ENCODE measurements at regions not wholly inside any gene's neighbourhood (a gene's known extent, or its start where the extent isn't known, plus 50 kb on each side); places are given as distances from the start of the nearest gene placed in this dataset.

DNA sequence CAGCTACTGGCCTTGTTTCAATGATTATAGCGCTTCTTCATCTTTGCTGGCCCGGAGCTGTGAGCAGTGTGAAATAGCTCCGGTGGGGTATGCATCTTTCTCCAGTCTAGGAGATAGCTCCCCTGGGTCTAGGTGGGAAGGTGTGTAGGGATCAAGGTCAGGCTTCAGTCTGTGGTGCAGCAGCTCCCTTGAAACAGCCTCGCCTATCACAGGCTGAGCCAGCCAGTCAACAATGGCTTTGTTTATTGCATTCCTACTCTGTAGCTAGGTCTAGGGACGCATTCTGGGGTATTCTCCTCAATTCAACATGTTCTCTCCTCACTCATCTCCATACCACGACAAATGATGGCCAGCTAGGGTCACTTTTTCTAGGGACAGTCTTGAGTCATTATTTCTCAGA lies 646.8 kb upstream of the IGFBP3 start:
- no peaks in the 10 kb centered on the region for H3K36me3 Mint-ChIP-seq
- H3K4me3 Mint-ChIP-seq, result no peak overlapping the region
- peaks cover 8% of the 10 kb centered on the region for H3K9me3 Mint-ChIP-seq
- H3K27me3 Mint-ChIP-seq, result no peaks in the 10 kb centered on the region
- DNase-seq, result no peak
- H3K4me1 Mint-ChIP-seq, result no peaks in the 10 kb centered on the region
- H3K27ac Mint-ChIP-seq, result no peak overlapping the region

DNA sequence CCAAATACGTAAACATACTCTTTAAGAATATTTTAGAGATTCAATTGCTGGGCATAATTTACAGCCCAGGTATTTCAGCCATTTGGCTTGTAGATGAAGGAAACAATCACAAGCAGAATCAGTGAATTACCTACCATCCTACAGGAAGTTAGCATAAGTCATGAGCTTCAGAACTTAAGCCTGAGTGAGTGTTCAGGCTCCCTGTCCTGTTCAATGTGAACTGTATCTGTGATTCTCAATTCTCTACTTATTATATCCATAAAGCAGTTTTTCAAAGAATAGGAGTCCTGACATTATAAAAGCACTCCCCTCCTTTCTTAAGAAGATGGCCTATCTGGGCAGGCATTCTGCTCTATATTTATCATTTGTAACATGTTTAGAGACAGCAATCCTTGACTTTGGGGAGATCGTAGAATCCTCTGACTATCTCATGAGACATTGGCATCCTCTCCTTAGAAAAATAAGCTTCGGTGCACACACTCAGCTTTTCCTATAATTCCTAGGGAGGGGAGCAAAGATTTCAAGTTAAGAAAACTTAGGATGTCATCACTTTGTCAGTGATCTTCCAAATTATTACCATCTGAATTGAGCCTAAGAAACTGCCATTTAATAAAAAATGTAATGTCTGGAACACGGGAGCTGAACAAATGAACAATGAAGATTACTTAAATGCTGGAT lies 645.2 kb upstream of the IGFBP3 start:
- H3K27me3 Mint-ChIP-seq, result no peaks in the 10 kb centered on the region
- no peak overlapping the region for H3K4me3 Mint-ChIP-seq
- no peaks in the 10 kb centered on the region for H3K4me1 Mint-ChIP-seq
- peaks cover 13% of the 10 kb centered on the region for H3K9me3 Mint-ChIP-seq
- no peaks in the 10 kb centered on the region for H3K36me3 Mint-ChIP-seq
- no peak overlapping the region for H3K27ac Mint-ChIP-seq
- no peak for DNase-seq

DNA sequence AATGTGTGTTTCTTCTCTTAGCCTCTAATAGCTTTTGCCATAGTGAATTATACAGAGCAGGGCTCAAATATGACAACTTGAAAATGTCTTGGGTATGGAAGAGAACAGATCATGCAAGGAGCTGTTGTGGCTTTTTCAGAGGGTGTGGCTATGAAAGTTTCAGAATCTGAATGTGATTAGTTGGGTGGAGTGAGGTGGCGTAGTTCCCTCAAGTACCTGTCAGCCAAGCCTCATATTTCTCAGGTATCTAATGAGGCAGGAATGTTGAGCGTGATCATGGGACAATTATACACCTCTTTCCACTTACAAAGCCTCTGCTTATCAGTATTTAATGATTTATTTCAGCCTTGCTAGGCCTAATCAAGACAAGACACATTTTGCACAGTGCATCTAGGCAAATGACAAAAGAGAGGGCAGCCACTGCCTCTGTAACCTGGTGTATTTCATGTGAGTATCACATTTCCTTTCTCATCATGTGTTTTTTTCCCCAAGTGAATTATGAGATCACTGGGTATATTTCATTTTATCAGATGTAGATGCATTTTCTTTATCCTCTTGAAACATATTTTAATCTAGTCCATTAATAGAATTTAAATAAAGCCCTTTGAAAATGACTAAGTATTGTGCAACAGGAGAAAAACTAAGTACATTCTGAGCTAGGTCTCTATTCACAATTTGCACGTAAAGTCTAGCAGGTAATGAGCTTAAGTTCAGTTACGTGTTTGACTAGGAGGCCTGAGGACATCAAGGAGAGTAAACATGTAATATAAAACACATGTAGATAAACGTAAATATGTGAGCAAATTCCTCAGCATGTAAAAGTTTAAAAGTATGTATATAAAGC lies 644.4 kb upstream of the IGFBP3 start:
- Mint-ChIP-seq H3K27me3 (no peaks in the 10 kb centered on the region), H3K9me3 (peaks cover 14% of the 10 kb centered on the region), H3K4me1 (no peaks in the 10 kb centered on the region), H3K36me3 (no peaks in the 10 kb centered on the region), H3K27ac (no peak overlapping the region), H3K4me3 (no peak overlapping the region)
- no peak for DNase-seq

GRCh38 chr7:46559194-46559832 lies 638.2 kb upstream of the IGFBP3 start:
- no peak for DNase-seq
- no peak overlapping the region for H3K27ac Mint-ChIP-seq
- H3K4me1 Mint-ChIP-seq, result no peaks in the 10 kb centered on the region
- H3K4me3 Mint-ChIP-seq, result no peak overlapping the region
- H3K36me3 Mint-ChIP-seq, result no peaks in the 10 kb centered on the region
- H3K9me3 Mint-ChIP-seq, result peaks cover 13% of the 10 kb centered on the region
- H3K27me3 Mint-ChIP-seq, result no peaks in the 10 kb centered on the region

DNA sequence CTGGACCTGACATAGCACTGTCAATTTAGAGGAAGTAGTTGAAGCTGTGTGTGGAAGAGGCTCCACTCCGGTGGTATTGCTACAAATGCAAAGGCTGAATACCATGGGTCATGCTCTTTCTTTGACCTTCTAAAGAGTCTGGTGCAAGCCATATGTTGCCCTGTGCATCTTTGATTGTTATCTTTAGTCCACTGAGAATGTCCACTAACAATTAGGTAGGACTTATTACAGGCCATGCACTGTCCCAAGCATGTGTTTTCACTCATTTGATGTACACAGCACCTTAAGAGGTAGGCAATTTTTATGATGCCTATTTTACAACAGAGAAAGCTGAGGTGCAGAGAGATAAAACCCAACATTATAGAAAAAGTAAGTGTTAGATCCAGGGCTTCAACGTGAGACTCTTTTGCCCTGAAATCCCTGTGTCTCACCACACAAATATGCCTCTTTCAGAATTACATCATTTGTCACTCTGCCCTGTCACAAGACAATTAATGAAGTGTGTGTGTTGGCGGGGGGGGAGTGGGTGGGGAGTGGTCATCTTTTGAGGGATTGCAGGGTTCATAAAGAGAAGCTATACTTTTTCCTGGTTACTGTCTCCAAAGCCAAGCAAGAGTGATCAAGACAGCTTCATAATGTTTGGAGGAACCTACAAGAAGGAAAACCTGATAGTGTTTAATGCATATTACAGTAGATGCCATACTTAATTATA lies 637.6 kb upstream of the IGFBP3 start:
- Mint-ChIP-seq H3K36me3 (no peaks in the 10 kb centered on the region), H3K4me1 (no peaks in the 10 kb centered on the region), H3K4me3 (no peak overlapping the region), H3K9me3 (peaks cover 12% of the 10 kb centered on the region), H3K27me3 (no peaks in the 10 kb centered on the region), H3K27ac (no peak overlapping the region)
- no peak for DNase-seq

DNA sequence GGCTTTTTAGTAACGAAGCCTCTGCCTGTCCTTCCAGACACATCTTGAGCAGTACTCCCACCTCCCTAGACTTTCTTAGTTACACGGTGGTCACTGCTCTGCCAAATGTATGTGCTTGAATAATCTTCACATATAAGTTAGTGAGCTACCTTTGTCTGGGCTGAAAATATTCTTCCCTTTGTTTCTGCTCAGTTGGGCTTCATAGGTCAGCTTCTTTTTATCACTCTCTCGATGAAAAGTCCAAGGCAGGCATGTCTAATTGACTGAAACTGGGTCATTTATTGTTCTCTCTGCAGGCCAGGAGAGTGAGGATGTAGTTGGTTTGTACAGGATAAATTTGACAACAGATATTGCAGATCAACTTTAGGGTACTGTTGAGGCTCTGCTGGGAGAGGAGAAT lies 636.7 kb upstream of the IGFBP3 start:
- H3K27me3 Mint-ChIP-seq, result no peaks in the 10 kb centered on the region
- peaks cover 10% of the 10 kb centered on the region for H3K9me3 Mint-ChIP-seq
- no peak for DNase-seq
- H3K27ac Mint-ChIP-seq, result no peak overlapping the region
- H3K4me1 Mint-ChIP-seq, result no peaks in the 10 kb centered on the region
- H3K36me3 Mint-ChIP-seq, result no peaks in the 10 kb centered on the region
- H3K4me3 Mint-ChIP-seq, result no peak overlapping the region

DNA sequence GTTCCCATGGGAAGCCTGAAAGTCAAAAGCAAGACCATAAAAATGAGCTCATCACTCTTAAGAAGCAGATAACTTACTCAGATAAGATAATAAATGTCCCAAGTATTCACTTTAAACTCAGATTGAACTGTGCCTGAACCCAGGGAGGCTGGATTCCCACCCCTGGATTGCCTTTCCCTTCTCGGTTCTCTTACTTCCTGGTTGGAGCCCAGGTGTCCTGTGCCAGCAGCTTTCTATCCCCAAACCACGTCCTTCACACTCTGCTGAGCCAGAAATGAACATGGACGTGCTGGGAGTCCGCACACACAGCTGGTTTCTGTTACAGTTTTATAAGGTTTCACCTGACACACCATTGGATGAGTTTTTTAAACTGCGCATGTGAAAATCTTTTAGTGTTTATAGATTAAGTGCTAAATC lies 636.2 kb upstream of the IGFBP3 start:
- no peaks in the 10 kb centered on the region for H3K4me1 Mint-ChIP-seq

GRCh38 chr7:46554688-46555422 lies 633.8 kb upstream of the IGFBP3 start:
- Mint-ChIP-seq H3K4me1 (no peaks in the 10 kb centered on the region), H3K9me3 (peaks cover 4% of the 10 kb centered on the region), H3K27ac (no peak overlapping the region), H3K27me3 (no peaks in the 10 kb centered on the region), H3K36me3 (no peaks in the 10 kb centered on the region), H3K4me3 (no peak overlapping the region)
- DNase-seq, result no peak

More for the DNA sequence above, 636.2 kb upstream of the IGFBP3 start:
- Mint-ChIP-seq H3K36me3 (no peaks in the 10 kb centered on the region), H3K27me3 (no peaks in the 10 kb centered on the region), H3K27ac (no peak overlapping the region), H3K4me3 (no peak overlapping the region), H3K9me3 (peaks cover 6% of the 10 kb centered on the region)
- DNase-seq, result no peak

DNA sequence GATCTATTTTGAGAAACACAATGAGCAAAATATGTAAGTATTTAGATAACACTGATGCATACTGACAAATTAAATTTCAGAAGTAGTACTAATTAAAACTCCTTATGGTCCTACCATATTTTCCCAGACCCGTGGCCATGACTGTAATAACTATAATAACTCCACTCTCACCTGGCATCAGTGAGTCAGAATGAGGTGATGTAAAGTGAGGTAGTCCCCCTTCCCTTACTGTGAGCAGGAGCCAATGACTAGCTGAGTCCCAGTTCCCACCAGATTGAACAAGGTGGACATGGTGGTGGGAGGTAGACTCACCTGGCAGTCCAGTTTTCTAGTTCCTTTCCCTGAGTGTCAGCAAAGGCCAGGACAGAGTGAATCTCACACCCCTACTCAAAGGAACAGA lies 630.5 kb upstream of the IGFBP3 start:
- no peak overlapping the region for H3K4me3 Mint-ChIP-seq
- no peaks in the 10 kb centered on the region for H3K4me1 Mint-ChIP-seq
- no peak for DNase-seq
- H3K27me3 Mint-ChIP-seq, result no peaks in the 10 kb centered on the region
- H3K36me3 Mint-ChIP-seq, result no peaks in the 10 kb centered on the region
- no peak overlapping the region for H3K27ac Mint-ChIP-seq
- no peaks in the 10 kb centered on the region for H3K9me3 Mint-ChIP-seq

DNA sequence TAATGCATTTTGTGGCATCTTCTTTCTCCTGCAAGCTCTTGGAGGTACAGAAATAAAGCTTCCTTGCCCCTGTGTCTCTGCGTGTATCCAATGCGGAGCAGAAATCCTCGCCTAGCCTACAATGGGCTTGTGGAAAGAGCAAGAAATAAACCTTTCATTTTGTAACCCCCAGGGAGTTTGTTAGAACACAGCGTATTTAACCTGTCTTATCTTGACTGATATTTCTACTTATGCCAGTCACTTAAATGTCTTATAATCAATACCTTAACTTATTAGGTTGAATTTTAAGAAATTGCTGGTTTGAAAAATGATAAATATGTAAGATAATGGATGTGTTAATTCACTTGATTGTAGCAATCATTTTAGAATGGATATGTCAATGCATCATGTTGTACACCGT lies 629.8 kb upstream of the IGFBP3 start:
- Mint-ChIP-seq H3K9me3 (no peaks in the 10 kb centered on the region), H3K27me3 (no peaks in the 10 kb centered on the region), H3K4me1 (no peaks in the 10 kb centered on the region), H3K27ac (no peak overlapping the region), H3K4me3 (no peak overlapping the region), H3K36me3 (no peaks in the 10 kb centered on the region)
- DNase-seq, result no peak

GRCh38 chr7:46549892-46550639 lies 629.0 kb upstream of the IGFBP3 start:
- no peaks in the 10 kb centered on the region for H3K27me3 Mint-ChIP-seq
- no peak overlapping the region for H3K4me3 Mint-ChIP-seq
- no peaks in the 10 kb centered on the region for H3K9me3 Mint-ChIP-seq
- no peak overlapping the region for H3K27ac Mint-ChIP-seq
- DNase-seq, result no peak
- no peaks in the 10 kb centered on the region for H3K4me1 Mint-ChIP-seq
- no peaks in the 10 kb centered on the region for H3K36me3 Mint-ChIP-seq

DNA sequence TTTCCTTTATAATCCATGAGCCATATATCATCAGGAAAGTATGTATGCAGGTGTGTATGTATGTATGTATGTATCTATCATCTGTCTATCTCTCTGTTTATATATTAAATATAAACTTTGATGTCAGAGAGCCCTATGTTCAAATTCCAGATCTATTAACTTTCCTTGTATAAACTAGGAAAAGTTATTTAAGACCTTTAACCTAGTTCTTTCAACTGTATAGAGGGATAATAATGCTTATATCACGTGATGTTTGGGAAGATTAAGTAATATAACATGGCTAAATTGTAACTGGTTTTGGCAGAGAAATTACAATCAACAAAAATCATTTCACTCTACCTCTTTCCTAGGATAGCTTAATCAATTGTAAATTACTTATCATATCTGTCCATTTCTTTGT lies 628.3 kb upstream of the IGFBP3 start:
- Mint-ChIP-seq H3K9me3 (no peaks in the 10 kb centered on the region), H3K4me3 (no peak overlapping the region), H3K4me1 (no peaks in the 10 kb centered on the region), H3K36me3 (no peaks in the 10 kb centered on the region), H3K27ac (no peak overlapping the region), H3K27me3 (no peaks in the 10 kb centered on the region)
- DNase-seq, result no peak

- no peaks in the 10 kb centered on the region for H3K4me1 Mint-ChIP-seq
- H3K27ac Mint-ChIP-seq, result no peak overlapping the region
- no peaks in the 10 kb centered on the region for H3K36me3 Mint-ChIP-seq
- DNase-seq, result no peak
- no peaks in the 10 kb centered on the region for H3K9me3 Mint-ChIP-seq
- H3K4me3 Mint-ChIP-seq, result no peak overlapping the region
- H3K27me3 Mint-ChIP-seq, result peaks cover 5% of the 10 kb centered on the region
Measured at GRCh38 chr7:46547044-46547443, 626.0 kb upstream of the IGFBP3 start.

DNA sequence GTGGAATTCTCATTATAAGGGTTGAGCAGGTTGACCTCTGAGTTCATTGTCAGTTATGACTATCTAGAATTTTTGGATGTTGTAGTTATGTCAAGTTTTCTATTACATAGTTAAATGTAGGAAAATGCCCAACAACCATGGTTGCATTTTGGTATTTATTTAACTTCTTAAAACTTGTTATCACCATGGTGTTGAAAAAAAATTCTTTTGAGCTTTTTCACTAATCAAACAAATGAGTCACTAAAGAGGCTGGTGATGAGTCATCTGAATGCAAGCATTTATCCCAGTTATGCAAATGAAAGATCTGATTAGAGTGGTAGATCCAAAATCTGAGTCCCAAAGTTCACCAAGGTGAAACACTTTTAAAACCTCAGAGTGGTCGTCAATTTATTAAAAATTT lies 624.7 kb upstream of the IGFBP3 start:
- Mint-ChIP-seq H3K27ac (no peak overlapping the region), H3K9me3 (no peaks in the 10 kb centered on the region), H3K4me1 (no peaks in the 10 kb centered on the region), H3K4me3 (no peak overlapping the region), H3K36me3 (no peaks in the 10 kb centered on the region), H3K27me3 (peaks cover 5% of the 10 kb centered on the region)
- no peak for DNase-seq
